ENCODE measurements at regions not wholly inside any gene's neighbourhood (a gene's known extent, or its start where the extent isn't known, plus 50 kb on each side); places are given as distances from the start of the nearest gene placed in this dataset.

GRCh38 chr18:45496741-45497140 lies 118.5 kb upstream of the SLC14A2 start:
- in situ Hi-C loops (cut with HindIII; ENCODE audit: extremely low pct_ligation_motif_present, low pct_unique_long_range_greater_than_20kb), result no loop called here
- no peak overlapping the region for H2AFZ ChIP-seq (ENCODE audit: low read length)
- no peak overlapping the region for H3K9ac ChIP-seq (ENCODE audit: insufficient read depth, low read depth, low read length)
- H3K9me3 ChIP-seq (ENCODE audit: low read length), result no peaks in the 10 kb centered on the region
- H3K27ac ChIP-seq (ENCODE audit: extremely low read length, insufficient read depth, low read length), result no peak overlapping the region
- no peaks in the 10 kb centered on the region for H4K20me1 ChIP-seq (ENCODE audit: insufficient read depth, low read length)
- CTCF ChIA-PET (ENCODE audit: low intra/inter-chr PET ratio, low total read pairs), result no interaction called here
- TF ChIP-seq ZNF629 (CRISPR knock-in tag; conservative IDR thresholded peaks at IDR 0.05) (no peak), ZNF282 (IDR thresholded peaks at IDR 0.05; ENCODE audit: partially characterized antibody) (no peak), HNF4A (CRISPR knock-in tag; IDR thresholded peaks at IDR 0.05) (no peak), REPIN1 (CRISPR knock-in tag; IDR thresholded peaks at IDR 0.05; ENCODE audit: borderline replicate concordance, low read depth) (no peak)
- TF ChIP-seq, protein P1, sequence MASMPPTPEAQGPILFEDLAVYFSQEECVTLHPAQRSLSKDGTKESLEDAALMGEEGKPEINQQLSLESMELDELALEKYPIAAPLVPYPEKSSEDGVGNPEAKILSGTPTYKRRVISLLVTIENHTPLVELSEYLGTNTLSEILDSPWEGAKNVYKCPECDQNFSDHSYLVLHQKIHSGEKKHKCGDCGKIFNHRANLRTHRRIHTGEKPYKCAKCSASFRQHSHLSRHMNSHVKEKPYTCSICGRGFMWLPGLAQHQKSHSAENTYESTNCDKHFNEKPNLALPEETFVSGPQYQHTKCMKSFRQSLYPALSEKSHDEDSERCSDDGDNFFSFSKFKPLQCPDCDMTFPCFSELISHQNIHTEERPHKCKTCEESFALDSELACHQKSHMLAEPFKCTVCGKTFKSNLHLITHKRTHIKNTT (CRISPR knock-in tag; IDR thresholded peaks at IDR 0.05), result no peak
- WGBS (ENCODE audit: low lambda C conversion rate), result 90% methylated on average over 1 of the region's 1 CpG
- FAIRE-seq (no peak), DNase-seq (ENCODE audit: low spot score) (no peak), ATAC-seq (no peak)
- H3K4me2 ChIP-seq (ENCODE audit: low read depth, low read length), result no peak overlapping the region
- intact Hi-C loops (cut with micrococcal nuclease; ENCODE audit: unreplicated experiment), result no loop called here
- peaks cover 0 to 4% of the 10 kb centered on the region in 2 experiments; a peak in 1 of 5 replicates for H3K27me3 ChIP-seq (ENCODE audit: control insufficient read depth in 1 of 2, insufficient read depth in 2 of 2, low read length in 2 of 2)
- H3K4me1 ChIP-seq (ENCODE audit: insufficient read depth, low read length), result no peaks in the 10 kb centered on the region
- no peaks in the 10 kb centered on the region for H3K36me3 ChIP-seq (replicated peaks in 1 of 2; ENCODE audit: control insufficient read depth in 1 of 2, insufficient read depth in 2 of 2, low read length in 2 of 2)
- POLR2A ChIA-PET, result no interaction called here
- no peak overlapping the region for H3K4me3 ChIP-seq (replicated peaks in 1 of 3; ENCODE audit: insufficient read depth in 1 of 3, low read depth in 2 of 3, low read length in 3 of 3)
- H3K79me2 ChIP-seq (ENCODE audit: insufficient read depth, low read length), result no peaks in the 10 kb centered on the region
- no TSS peak for BruUV-seq (replicated peaks)

DNA sequence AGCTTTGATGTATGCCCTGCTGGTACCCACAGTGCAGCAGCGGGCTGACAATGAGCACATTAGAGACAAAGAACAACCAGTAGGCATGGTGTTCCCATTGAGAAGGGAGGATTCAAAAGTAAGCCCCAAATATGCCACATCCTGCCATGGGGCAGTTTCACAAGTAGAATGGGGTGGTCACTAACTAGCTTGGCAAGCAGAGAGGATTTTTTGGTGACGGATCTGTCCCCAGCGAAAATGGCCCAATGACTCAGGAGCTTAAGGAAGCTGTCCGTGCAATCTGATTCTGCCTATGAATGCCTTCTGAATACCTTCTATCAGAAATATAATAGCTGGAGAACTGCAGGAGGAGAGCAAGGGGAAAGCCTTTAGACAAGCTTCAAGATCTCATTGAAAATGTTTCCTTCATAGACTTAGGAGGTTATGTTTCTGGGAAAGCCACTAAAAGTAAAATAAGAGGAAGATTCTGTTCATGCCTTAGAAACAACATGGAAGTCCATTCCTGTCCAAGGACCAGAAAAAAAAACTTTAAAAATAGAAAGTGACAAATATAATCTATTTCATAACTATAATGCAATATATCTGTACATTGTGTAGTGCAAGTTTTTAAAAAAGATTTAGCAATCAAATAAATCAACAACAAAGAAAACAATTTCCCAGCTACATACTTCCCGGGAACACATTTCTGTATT lies 117.5 kb upstream of the SLC14A2 start:
- no peak for FAIRE-seq
- DNase-seq (ENCODE audit: low spot score), result no peak
- WGBS (ENCODE audit: low lambda C conversion rate), result 5% methylated on average over 5 of the region's 5 CpGs
- Histone ChIP-seq H3K79me2 (ENCODE audit: insufficient read depth, low read length) (no peaks in the 10 kb centered on the region), H3K27me3 (ENCODE audit: control insufficient read depth in 1 of 2, insufficient read depth in 2 of 2, low read length in 2 of 2) (peaks cover 0 to 4% of the 10 kb centered on the region in 2 experiments; a peak in 1 of 5 replicates), H3K4me3 (replicated peaks in 1 of 3; ENCODE audit: insufficient read depth in 1 of 3, low read depth in 2 of 3, low read length in 3 of 3) (no peak overlapping the region), H3K9ac (ENCODE audit: insufficient read depth, low read depth, low read length) (no peak overlapping the region), H3K27ac (ENCODE audit: extremely low read length, insufficient read depth, low read length) (no peak overlapping the region), H3K4me1 (ENCODE audit: insufficient read depth, low read length) (no peaks in the 10 kb centered on the region), H3K36me3 (replicated peaks in 1 of 2; ENCODE audit: control insufficient read depth in 1 of 2, insufficient read depth in 2 of 2, low read length in 2 of 2) (no peaks in the 10 kb centered on the region), H2AFZ (ENCODE audit: low read length) (peak overlapping the region; percentile 27), H3K9me3 (ENCODE audit: low read length) (no peaks in the 10 kb centered on the region), H3K4me2 (ENCODE audit: low read depth, low read length) (no peak overlapping the region), H4K20me1 (ENCODE audit: insufficient read depth, low read length) (no peaks in the 10 kb centered on the region)
- ChIA-PET CTCF (ENCODE audit: low intra/inter-chr PET ratio, low total read pairs) (no interaction called here), POLR2A (no interaction called here)
- BruUV-seq (replicated peaks), result no TSS peak
- ATAC-seq, result no peak
- intact Hi-C loops (cut with micrococcal nuclease; ENCODE audit: unreplicated experiment), result no loop called here
- in situ Hi-C loops (cut with HindIII; ENCODE audit: extremely low pct_ligation_motif_present, low pct_unique_long_range_greater_than_20kb), result no loop called here
- TF ChIP-seq ZNF124 (CRISPR knock-in tag; IDR thresholded peaks at IDR 0.05) (no peak), FIP1L1 (IDR thresholded peaks at IDR 0.05; ENCODE audit: borderline replicate concordance, insufficient read depth, low read depth, low read length) (no peak), ZNF232 (CRISPR knock-in tag; IDR thresholded peaks at IDR 0.05; ENCODE audit: borderline replicate concordance) (no peak), ZFP36L1 (CRISPR knock-in tag; IDR thresholded peaks at IDR 0.05) (no peak), ZNF850 (CRISPR knock-in tag; conservative IDR thresholded peaks at IDR 0.05) (no peak), ZNF121 (CRISPR knock-in tag; IDR thresholded peaks at IDR 0.05) (no peak), ZBTB8A (CRISPR knock-in tag; IDR thresholded peaks at IDR 0.05; ENCODE audit: borderline replicate concordance, low read depth) (no peak), ZNF33B (CRISPR knock-in tag; IDR thresholded peaks at IDR 0.05) (no peak)
- TF ChIP-seq, protein P2, sequence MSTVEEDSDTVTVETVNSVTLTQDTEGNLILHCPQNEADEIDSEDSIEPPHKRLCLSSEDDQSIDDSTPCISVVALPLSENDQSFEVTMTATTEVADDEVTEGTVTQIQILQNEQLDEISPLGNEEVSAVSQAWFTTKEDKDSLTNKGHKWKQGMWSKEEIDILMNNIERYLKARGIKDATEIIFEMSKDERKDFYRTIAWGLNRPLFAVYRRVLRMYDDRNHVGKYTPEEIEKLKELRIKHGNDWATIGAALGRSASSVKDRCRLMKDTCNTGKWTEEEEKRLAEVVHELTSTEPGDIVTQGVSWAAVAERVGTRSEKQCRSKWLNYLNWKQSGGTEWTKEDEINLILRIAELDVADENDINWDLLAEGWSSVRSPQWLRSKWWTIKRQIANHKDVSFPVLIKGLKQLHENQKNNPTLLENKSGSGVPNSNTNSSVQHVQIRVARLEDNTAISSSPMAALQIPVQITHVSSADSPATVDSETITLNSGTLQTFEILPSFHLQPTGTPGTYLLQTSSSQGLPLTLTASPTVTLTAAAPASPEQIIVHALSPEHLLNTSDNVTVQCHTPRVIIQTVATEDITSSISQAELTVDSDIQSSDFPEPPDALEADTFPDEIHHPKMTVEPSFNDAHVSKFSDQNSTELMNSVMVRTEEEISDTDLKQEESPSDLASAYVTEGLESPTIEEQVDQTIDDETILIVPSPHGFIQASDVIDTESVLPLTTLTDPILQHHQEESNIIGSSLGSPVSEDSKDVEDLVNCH (CRISPR knock-in tag; IDR thresholded peaks at IDR 0.05), result no peak
- TF ChIP-seq, protein P3, sequence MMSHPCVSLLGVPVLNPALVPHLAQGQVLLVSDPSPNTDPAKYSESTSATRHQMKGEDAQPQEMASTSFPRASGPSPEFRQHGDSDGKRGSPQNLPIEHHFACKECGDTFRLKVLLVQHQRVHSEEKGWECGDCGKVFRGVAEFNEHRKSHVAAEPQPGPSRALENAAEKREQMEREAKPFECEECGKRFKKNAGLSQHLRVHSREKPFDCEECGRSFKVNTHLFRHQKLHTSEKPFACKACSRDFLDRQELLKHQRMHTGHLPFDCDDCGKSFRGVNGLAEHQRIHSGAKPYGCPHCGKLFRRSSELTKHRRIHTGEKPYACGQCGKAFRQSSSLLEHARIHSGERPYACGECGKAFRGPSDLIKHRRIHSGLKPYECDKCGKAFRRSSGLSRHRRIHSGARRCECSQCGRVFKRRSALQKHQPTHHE (CRISPR knock-in tag; IDR thresholded peaks at IDR 0.05; ENCODE audit: borderline replicate concordance), result no peak
